ENCODE measurements at regions not wholly inside any gene's neighbourhood (a gene's known extent, or its start where the extent isn't known, plus 50 kb on each side); places are given as distances from the start of the nearest gene placed in this dataset.
"Not testable (repeated sequence)": the region's sequence is repeated elsewhere in the genome, so short reads cannot be mapped to it uniquely, and the experiment has no call there.

DNA sequence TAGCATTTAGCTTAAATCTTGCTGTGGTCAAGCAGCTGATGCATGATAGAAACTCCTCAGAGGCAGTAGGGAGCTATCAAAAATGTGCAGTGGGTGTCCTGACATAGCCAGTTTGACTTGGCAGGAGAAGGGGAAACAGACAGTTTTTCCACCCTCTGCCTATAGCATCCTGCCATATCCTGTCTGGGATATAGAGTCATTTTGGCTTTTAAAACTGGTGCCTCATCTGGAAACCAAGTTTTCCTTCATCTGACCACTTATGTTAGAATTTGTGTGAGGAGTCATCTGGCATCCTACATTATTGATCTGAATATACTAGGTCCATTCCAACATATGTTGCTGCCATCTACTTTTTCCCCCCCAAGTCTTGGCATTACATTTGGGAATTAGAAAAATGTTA, 284.1 kb downstream of the CD109 start:
- DNase-seq, result no peak

DNA sequence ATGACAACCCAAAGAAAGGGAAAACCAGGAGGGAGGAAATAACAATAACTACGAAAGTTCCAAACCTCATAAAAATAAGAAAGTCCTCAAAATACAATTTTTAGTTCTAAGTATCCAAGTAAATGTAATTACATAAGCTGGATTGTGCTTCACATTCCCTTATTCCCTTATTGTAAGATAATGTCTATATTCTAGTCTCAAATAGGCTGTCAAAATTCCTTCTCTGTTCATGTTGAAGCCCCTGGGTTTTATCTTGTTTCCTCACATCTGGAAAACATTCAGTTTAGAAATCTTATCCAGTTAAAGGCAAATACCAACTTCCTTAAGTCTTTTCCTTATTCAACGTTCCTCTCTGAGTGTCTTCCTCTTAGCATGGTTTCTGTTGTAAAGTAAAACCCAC, 282.3 kb downstream of the CD109 start:
- DNase-seq, result no peak

GRCh38 chr6:73972518-73972917, 276.5 kb downstream of the CD109 start:
- DNase-seq, result not testable (repeated sequence)

- peak; percentile 73 for DNase-seq
These were observed 274.3 kb downstream of the CD109 start for GRCh38 chr6:73969971-73970970.

DNA sequence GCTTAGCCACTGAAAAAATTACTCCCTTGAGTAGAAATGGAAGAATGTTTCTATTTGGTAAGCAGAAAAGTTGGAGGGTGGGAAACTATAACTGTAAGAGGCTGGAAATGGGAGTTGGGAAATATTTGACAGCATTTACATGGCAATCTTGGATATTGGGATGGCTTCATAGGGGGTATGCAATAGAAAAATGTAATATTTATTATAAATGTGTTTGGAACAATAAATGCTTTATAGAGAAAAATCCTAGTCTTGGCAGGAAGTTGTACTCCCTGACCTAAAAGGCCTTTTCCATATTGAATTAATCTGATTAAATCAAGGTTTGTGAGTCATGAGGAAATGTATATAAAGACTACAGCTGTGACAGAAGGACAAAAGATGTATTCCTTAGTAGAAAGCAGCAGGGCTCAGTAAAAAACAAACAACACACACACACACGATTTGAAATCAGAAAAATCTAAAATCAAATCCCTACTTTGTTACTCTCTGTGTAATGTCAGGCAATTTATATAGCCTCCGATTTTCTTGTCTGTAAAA, 272.3 kb downstream of the CD109 start:
- DNase-seq, result no peak

GRCh38 chr6:73965539-73966029, 269.6 kb downstream of the CD109 start:
- no peak for DNase-seq

DNA sequence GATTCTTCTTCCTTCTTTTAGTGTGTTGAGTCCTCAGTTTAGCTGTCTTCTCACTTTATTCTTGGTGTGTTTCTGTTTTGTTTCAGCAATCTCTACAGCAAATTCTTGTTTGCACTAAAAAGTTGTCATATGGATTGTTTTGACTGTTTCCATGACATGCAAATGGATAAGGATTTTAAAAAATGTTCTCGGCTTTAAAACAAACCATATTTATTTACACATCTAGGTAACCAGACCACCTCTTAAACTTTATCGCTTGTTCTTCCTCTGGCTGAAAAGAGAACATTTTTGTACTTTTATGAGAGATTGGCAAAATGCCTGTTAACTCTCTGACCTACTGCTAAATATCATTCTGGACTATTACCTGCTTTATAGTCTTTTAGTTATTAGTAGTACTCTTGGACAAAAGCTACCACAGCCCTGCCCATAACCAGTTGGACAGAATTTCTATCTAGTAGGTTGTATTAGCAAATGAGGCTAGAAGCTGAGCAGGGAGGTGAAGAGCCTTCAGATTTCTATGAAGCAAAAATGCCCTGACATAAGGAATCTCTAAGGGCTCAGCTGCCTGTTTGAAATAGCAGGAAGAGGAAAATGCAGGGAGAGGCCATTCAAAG, 268.3 kb downstream of the CD109 start:
- DNase-seq, result no peak

DNA sequence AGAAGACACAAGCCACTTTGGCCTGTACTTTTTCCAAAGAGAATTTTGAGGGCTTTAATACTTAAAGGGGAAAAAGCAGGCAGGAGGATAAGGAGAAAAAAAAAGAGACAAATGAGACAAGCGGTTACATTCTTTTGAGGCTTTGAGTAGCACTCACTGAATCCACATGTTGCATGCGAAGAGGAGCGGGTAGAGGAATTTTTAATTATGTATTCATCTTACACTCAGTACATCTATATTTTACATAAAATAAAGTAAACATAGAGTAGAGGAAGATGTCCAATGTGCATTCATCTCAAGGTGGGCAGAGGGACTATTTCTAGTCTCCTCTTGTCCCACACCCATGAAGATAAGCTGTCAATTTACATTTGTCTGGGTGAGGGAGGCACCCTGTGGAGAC, 266.9 kb downstream of the CD109 start:
- no peak for DNase-seq

DNA sequence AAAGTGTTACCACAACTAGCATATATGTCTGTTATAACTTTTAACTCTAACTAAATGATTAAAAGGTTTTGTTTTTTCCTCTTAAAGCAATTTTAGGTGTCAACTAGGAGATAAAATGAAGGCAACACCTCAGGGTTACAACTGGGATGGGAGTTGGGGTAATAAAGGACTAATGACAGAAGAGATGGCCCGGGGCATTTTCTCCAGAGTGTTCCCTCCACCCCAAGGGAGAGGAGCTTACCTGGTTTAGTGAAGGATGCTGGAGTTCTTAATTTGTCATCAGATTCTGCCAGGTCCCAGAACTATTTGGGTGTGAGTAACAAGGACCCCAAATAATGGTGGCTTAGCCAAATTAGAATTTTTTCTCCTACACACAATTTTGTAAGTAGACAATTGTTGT, 260.3 kb downstream of the CD109 start:
- no peak for DNase-seq

- no peak for DNase-seq
These were observed 259.8 kb downstream of the CD109 start for GRCh38 chr6:73955800-73956199.

GRCh38 chr6:73954881-73955280, 258.9 kb downstream of the CD109 start:
- no peak for DNase-seq

GRCh38 chr6:73951183-73951582, 255.2 kb downstream of the CD109 start:
- no peak for DNase-seq

DNA sequence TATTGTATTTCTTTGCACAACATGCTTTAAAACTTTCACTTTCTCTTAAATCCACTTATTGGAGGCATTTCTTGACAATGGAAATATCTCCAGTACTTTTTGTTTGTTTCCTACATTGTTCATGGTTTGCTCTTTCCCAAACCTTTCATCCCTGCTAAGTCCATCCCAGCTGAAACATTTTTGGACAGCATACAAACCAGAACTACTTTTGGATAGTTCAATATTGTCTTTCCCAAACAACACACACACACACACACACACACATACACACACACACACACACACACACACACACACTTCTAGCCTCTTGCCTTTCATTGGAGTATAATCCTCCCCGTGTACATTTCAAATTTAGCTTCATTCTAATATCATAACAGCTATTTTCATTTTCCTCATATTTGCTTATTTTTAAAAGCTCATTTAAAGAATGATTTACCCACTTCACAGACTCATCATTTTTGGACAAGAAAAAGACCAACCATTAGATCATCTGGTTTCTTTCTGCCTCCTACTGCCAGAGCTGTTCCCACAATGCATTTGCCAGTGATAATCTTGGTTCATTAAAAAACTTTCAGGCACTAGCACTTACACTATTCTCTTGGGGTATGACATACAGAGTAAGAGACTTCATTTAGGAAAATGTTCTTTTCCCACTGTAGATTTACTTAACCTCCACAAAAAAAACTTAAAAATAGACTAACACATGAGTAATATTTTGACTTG, 248.1 kb downstream of the CD109 start:
- DNase-seq, result no peak

DNA sequence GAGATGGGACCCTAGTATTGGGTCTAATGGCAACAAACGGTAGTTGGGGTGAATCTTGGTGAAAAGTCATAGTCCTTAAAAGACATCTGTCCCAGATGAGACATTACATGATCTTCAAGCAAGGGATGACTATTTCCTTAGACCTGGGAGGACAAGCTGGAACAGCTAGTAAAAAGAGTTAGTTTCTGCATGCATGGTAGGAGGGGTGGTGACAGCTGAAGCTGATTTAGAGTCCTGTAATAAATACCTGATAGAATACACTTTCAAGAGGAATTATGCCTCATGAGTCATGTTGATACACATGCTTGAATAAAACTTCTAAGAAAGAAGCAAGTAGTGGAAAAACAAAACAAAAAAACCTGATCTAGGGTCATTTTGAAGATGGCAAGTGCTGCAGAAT, 247.4 kb downstream of the CD109 start:
- DNase-seq, result no peak

GRCh38 chr6:73942592-73943186, 246.7 kb downstream of the CD109 start:
- DNase-seq, result peak; percentile 85

- DNase-seq, result no peak
These were observed 245.9 kb downstream of the CD109 start for GRCh38 chr6:73941892-73942291.

DNA sequence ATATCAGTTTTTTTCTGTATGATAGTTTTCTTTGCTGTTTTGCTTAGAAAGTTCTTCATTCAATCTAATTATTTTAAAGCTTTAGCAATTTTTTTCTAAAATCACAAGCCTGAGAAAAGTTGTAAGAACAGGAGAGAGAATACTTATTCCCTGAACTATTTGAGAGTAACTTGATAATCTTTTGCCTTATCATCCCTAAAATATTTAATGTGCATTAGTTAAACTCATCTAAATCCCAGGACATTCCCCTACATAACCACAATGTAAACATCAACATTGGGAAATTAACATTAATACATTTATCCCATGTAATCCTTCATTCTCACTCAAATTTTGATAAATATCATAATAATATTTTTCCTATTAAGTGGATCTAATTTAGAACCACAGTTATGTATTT, 241.8 kb downstream of the CD109 start:
- no peak for DNase-seq

DNA sequence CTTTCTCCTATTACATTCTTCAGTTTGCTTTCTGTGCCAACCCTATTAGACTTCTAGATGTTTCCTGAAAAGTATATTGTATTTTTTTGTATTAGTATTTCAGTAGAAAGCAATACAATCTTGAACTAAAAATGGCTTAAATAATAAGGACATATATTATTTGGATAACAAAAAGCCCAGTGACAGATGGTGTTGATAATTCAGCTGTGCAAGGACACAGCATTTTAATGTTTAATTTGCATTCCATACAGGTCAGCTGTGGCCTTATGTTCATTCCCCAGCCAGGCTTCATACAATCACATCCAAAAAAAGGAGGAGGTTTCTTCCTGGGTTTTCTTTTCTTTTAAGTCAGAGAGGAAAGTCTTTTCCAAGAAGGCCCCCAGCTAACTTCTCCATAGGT, 236.9 kb downstream of the CD109 start:
- no peak for DNase-seq

DNA sequence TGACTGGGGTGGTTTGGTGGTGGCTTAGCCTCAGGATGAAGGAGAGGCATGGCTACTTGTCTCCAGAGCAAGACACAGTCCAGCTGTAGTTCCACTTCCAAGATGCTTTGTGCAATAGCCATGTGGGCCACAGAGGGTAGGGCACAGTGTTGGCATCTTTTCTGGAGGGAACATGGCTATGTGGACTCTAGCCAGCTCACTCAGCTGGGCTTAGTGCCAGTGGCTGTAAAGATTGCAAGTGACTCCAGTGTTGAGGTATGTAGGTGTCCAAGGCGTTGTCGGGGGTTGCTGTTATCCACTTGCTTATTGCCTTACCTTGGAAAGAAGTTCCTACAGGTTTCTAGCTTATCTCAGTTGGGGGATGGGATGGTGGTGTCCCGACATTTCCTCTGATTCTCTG, 233.4 kb downstream of the CD109 start:
- DNase-seq, result peak; percentile 44

DNA sequence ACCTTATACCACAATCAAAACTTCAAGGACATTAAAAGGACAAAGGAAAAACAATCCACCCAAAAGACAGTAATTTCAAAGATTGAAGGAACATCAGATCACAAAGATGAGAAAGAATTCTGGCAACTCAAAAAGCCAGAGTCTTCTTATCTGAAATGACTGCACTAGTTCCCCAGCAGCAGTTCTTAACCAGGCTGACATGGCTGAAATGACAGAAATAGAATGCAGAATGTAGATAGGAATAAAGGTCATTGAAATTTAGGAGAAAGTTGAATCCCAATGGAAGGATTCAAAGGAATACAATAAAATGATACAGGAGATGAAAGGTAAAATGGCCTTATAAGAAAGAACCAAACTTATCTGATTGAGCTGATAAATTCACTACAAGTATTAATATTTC, 231.4 kb downstream of the CD109 start:
- no peak for DNase-seq

GRCh38 chr6:73925703-73926102, 229.7 kb downstream of the CD109 start:
- DNase-seq, result not testable (repeated sequence)

- peak; percentile 21 for DNase-seq
These were observed 228.0 kb downstream of the CD109 start for GRCh38 chr6:73923905-73924485.
